Transverse colon (tissue), 3 donors: ENCODE measurements at regions not wholly inside any gene's neighbourhood (a gene's known extent, or its start where the extent isn't known, plus 50 kb on each side); places are given as distances from the start of the nearest gene placed in this dataset.

ENCODE experiments used
- EP300 ChIP-seq: sonication (generic); formaldehyde crosslinking; IDR thresholded peaks from one replicate; pipeline ENCODE4 v1.6.1; 2017; ENCODE audit warnings: antibody characterized with exemption, low read depth
- POLR2A ChIP-seq: fragments of 450-650 bp; IDR thresholded peaks from one replicate; pipeline ENCODE4 v1.6.1; 2016; ENCODE audit warnings: antibody characterized with exemption, mild to moderate bottlenecking, moderate library complexity
- TF ChIP-seq, protein P1 (sequence below), 5 experiments: fragments of 200-600 bp in 3 of 5; fragments of 450-650 bp in 2 of 5; sonication (generic) in 3 of 5; IDR thresholded peaks; 1 replicate in 2 of 5; 2 replicates in 3 of 5; pipeline ENCODE4 v1.5.1; 2016 to 2017; ENCODE audit warnings: antibody characterized with exemption in 5 of 5, inconsistent platforms in 3 of 5, mild to moderate bottlenecking in 2 of 5, moderate library complexity in 1 of 5

DNA sequence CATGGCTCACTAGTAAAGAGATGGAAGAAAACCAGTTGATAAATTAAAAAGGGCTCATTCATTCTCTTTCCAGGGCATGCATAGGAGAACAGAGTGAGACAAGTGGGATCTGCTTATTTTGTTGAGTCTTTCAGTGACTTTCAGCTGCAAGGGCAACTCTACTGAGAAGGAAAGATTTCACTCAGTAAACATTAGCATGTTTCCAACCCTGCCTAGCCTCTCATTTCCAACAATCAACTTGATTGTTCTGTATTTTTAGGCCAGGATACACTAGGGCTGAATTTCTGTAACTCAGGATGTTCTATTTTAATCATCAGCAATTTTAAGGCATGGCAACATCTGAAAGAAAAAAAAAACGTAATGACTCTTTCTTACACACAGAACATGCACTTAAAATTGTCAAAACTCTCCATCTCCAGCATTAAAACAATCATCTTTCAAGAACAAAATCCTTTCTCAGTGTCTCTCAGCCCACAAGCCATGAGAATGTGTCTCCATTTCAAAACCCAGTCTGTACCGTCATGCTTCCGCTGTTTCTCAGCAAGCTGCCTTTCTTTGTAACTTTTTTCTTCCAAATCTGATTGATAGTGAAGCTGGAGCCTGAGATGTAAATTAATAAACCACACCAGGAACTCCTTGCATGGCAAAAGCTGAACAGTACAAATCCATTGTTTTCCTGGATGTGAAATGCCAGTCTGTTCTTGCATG is 147.2 kb upstream of the KLF14 start:
- TF ChIP-seq POLR2A, result no peak
- TF ChIP-seq, protein P1, sequence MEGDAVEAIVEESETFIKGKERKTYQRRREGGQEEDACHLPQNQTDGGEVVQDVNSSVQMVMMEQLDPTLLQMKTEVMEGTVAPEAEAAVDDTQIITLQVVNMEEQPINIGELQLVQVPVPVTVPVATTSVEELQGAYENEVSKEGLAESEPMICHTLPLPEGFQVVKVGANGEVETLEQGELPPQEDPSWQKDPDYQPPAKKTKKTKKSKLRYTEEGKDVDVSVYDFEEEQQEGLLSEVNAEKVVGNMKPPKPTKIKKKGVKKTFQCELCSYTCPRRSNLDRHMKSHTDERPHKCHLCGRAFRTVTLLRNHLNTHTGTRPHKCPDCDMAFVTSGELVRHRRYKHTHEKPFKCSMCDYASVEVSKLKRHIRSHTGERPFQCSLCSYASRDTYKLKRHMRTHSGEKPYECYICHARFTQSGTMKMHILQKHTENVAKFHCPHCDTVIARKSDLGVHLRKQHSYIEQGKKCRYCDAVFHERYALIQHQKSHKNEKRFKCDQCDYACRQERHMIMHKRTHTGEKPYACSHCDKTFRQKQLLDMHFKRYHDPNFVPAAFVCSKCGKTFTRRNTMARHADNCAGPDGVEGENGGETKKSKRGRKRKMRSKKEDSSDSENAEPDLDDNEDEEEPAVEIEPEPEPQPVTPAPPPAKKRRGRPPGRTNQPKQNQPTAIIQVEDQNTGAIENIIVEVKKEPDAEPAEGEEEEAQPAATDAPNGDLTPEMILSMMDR (IDR thresholded peaks at IDR 0.05), result no peak
- TF ChIP-seq EP300, result no peak
